Kidney glomerular epithelial cell (primary cell): ENCODE measurements at regions not wholly inside any gene's neighbourhood (a gene's known extent, or its start where the extent isn't known, plus 50 kb on each side); places are given as distances from the start of the nearest gene placed in this dataset.

Source experiments
- DNase-seq: peaks from one replicate; lab custom pipeline; 2025; lab: John Stamatoyannopoulos, UW

- DNase-seq = no peak
Observed at GRCh38 chr11:28679795-28680468, 571.7 kb downstream of the METTL15 start.

GRCh38 chr11:28677721-28678120 is 569.5 kb downstream of the METTL15 start:
- DNase-seq = no peak

DNA sequence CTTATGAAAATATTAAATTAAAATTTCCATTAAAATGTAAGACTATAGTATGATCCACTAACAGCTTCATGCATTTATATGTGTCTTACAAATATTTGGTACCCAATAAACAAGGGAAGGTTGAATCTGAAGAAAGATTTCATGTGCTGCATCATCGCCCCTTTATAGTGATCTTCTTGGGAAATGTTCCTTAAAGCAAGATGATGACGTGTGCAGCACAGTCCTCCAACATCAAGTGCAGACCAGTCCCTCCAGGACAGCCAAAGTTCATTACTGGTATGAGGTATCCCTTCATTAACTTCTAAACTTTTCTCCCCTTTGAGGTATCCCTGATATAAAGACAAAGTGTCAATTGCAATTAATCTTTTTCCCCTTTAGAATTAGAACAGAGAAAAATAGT is 567.0 kb downstream of the METTL15 start:
- DNase-seq = no peak

GRCh38 chr11:28674433-28675103 is 566.4 kb downstream of the METTL15 start:
- DNase-seq = no peak

DNA sequence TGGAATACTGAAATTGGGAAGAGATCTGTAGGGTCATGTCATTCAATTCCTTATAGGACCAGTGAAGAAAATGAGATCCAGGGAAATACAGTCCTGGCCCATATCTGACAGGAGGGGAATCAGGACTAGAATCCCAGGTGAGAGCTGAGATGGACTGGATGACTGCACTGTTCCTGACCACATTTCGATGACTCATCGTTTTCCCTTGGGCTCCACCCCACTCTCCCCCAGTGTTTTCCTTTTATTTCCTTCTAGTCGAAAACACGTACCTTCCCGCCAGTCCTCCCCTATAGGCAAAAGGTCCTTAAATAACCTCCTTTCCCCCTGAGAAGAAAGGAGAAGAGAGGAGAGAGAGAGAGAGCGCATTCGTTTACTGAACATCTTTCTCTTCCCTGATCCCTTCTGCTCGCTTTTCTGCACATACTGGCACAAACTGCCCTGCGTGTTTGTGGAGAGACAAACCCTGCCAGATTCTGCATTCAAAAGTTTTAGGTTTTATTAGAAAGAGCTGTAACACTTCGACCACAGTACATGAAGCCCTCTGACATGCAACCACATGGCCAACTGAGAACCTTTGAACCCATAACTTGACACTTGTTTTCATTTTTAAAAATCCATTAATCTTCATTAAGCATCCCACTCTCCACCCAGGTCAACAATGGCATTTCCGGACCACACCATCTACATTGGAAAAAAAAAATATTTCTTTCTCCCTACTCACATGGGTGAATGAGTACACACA is 565.7 kb downstream of the METTL15 start:
- DNase-seq = no peak

DNA sequence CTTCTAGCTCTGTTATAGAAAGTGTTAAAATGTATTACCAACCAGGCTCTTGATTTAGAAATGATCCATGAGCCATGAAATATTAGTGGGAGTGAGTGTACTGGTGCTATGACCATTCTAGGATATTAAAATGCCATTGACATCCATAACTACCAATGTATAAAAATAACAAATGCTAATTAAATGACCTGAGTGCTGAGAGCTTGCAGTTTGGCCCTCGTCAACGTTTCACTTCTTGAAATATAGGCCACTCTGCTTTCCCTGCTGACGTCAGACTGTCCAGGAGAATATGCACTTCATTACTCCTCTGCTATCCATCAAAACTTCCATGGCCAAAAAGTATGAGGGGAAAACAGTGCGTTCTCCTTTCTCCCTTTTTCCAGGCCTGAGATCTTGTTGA is 563.1 kb downstream of the METTL15 start:
- no peak for DNase-seq

GRCh38 chr11:28666632-28667031 is 558.4 kb downstream of the METTL15 start:
- DNase-seq = no peak

- DNase-seq = no peak
Observed at GRCh38 chr11:28659716-28660348, 551.6 kb downstream of the METTL15 start.

DNA sequence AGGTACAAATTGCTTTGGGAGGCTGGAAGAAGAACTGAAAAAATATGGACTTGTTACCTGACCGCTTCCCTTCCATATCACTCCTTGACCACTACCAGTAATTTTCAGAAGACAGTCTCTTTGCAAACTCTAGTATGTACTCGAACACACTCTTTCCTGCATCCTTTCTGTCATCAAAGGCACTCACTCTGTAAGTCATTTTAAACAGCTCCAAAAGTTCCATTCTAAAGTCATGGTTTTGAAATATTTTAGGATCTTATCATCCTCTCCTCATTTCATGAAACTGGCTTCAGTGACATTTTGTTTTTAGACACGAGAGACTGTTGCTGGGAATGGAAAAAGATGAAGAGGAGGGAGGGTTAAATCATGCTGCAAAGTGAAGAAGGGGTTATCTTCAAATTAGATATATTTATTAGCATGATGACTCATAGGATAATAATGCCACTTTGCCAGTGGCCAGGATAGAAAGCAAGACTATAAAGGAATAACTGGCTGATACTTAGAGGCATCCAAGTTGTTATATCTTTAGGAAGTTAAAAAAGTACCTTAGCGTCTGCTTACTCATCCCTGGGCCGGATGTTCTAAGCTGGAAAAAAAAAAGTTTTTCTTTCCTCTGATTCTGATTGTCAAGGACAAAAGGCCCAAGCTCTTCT is 549.3 kb downstream of the METTL15 start:
- DNase-seq = peak; percentile 13

DNA sequence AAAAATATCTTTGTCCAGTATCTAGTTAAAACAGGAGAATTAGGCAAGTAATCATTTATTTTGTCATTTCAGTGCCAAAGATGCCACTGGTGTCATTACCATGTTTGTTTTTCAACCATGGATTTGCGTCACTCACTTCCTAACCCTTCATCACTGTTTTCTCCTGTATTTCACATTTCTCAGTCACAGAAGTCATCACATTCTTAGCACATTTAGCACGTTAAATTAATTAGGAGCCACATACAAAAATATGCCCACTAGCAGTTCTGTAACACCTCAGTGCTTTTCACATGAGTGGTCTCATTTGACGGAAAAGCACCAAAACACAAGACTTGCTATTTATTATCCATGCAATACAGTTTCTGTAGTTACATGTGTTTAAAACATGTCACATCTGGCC is 546.0 kb downstream of the METTL15 start:
- no peak for DNase-seq

DNA sequence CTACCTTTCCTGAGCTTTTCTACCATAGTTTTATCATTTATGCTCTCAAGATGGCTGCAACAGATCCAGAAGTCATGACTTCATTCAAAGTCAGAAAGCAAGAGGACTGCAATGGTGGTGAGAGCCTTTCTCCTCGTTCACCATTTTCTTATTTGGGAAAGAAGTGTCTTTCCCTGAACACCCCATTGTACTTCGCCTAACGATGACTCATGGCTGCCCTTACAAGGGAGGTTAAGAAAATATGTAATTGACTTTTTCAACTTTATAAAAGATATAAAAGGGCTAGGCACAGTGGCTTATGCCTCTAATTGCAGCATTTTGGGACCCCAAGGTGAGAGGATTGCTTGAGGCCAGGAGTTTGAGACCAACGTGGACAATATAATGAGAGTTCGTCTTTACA is 541.7 kb downstream of the METTL15 start:
- no peak for DNase-seq

DNA sequence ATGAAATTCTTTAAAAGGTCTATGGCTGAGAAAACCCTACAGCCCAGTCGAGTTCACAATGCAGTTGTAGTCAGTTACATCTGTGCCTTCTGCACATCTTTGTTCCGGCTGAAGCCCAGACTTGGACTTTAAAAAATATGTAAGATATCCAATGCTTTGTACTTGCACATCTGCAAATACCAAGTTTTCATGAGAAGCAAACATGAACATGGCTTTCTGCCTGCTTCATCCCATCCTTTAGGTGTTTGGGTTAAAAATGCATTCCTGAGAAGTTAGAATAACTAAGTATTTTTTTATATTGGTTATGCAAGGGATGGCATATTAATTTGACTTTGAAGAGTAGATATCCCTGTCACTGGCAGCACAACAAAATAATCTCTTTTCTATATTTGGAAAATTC is 528.4 kb downstream of the METTL15 start:
- no peak for DNase-seq

DNA sequence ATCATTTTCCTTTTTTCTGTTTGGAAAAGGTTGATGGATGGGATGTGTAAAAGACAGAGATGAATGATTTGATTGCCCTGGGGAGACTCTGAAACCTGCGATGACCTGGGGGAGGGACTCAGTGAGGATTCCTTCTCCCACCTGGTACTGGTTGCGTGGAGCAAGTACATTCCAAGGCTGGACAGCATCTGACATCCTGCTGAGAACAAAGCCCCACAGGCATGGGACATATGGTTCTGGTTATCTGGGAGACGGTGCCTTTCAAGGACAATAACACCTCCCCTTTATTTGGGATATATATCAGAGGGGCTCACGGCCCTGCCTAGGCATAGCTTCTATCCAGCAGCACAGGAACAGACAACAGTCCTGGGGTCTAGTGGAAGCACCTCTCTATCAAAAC is 527.8 kb downstream of the METTL15 start:
- DNase-seq = no peak

- peak; percentile 15 for DNase-seq
Observed at GRCh38 chr11:28632338-28632737, 524.1 kb downstream of the METTL15 start.

GRCh38 chr11:28631148-28631547 is 523.0 kb downstream of the METTL15 start:
- no peak for DNase-seq

GRCh38 chr11:28629235-28629634 is 521.0 kb downstream of the METTL15 start:
- no peak for DNase-seq

DNA sequence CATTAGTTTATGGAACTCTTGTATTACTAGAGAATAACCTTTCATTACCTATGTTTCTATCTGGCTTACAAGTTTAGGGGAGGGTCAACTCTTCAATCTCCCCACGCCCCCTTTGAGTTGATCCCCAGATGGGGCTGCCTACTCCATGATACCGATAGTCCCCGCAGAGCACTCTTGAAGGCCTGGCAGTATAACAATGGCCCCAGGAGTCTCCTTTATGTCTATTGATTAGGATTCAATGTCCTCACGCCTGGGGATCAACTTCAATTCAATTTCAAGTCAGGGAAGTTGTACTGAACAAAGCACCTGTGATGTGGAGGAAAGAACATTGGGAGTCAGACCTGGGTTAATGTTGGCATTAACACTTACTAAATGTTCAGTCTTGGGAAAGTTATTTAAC is 520.2 kb downstream of the METTL15 start:
- DNase-seq = no peak

GRCh38 chr11:28627690-28628255 is 519.6 kb downstream of the METTL15 start:
- DNase-seq = no peak

- no peak for DNase-seq
Observed at GRCh38 chr11:28625532-28625931, 517.3 kb downstream of the METTL15 start.

- no peak for DNase-seq
Observed at GRCh38 chr11:28621753-28622152, 513.6 kb downstream of the METTL15 start.

DNA sequence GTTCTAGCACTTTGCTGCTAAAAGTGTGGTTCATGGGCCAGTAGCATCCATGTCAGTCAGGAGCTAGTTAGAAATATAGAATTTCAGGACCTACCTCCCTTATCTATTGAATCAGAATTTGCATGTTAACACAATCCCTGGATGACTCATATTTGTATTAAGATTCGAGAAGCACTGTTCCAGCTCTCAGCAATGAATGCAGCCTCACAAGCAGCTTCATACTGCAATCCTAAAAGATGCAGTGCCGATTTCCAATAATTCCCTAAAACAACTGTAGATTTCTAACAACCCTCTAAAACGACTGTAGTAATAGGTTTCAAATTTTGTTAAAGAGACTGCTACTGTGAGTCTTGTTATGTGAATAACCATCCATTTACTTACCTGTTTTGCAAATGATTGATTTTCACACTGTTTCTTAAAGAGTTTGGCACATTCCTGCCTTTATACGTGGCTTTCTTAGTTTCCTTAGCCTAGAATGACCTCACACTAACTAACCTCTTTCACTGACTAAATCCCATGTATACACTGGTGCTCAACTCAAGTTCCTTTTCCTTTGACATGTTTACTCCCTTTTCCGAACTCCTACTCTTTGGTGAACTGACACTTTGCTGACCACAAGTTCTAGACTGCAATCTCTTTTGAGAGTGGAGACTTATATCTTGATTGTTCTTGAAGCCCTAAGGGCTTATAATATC is 511.8 kb downstream of the METTL15 start:
- peak; percentile 24 for DNase-seq
